DMS53 (cell line): ENCODE measurements at regions not wholly inside any gene's neighbourhood (a gene's known extent, or its start where the extent isn't known, plus 50 kb on each side); places are given as distances from the start of the nearest gene placed in this dataset.

ENCODE experiments used
- DNase-seq: peaks from one replicate; lab custom pipeline; 2025; lab: John Stamatoyannopoulos, UW

DNA sequence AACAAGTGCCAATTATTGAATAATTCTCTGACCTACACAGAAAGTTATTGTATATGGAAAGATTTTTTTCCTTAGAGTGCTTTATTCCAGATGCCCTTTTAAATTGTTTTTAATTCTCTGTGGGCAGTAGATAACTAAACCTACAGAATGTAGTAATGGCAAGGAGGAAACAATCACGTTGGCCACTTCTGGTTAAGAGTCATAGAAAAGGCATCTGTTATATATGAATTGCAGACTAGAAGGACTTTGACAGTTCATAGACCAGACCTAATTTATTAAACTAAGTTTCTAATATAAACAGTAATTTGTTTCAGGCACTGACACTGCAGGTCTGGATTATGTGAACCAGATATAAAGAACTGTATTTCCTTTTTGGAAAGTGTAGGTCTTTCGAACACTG is 607.5 kb downstream of the PLCL1 start:
- no peak for DNase-seq

- no peak for DNase-seq
Measured at GRCh38 chr2:198408171-198408570, 603.8 kb downstream of the PLCL1 start.

- no peak for DNase-seq
Measured at GRCh38 chr2:198405311-198405710, 600.9 kb downstream of the PLCL1 start.

DNA sequence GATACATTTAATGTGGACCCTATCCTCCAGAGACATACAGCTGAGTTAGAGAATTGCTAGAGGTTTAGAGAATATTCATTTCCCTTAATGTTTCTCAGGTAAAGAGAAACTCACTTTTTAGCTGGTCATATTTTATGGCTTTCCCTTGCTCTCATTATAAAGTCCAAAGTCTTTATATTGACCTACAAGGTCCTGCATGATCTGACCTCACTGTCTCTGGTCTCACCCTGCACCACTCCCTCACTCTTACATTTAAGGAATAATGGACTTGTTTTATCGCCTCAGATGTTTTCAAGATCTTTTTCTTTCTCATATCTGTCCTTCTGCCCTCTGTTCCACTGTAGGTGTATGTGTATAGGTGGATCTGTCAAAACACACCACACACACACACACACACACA is 597.3 kb downstream of the PLCL1 start:
- no peak for DNase-seq

DNA sequence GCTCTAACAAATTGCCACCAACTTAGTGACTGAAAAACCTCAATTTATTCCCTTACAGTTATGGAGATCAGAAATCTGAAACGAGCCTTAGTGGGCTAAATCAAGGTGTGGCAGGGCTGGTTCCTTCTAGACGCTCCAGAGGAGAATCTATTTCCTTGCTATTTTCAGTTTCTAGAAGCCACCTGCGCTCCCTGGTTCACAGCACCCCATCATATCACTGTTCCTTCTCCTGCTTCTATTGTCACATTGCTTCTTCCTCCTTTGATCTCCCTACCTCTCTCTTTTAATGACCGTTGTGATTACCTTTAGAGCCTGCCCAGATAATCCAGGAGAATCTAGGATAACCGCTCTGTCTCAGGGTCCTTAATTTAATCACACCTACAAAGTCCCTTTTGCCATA is 596.6 kb downstream of the PLCL1 start:
- DNase-seq = no peak

DNA sequence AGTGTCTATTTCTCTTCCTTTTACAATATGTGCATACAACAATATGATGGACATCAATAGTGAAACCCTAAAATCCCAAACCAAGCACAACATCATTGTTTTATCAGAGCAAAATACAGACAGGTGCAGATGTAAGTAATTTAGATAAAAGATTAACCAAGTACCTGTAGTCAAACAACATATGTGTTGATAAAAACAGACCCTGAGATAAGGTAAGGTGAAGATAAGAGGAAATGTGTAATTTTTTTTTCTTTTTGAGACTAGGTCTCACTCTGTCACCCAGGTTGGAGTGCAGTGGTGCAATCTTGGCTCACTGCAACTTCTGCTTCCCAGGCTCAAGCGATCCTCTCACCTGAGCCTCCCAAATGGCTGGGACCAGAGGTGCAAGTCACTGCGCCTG is 589.8 kb downstream of the PLCL1 start:
- no peak for DNase-seq

DNA sequence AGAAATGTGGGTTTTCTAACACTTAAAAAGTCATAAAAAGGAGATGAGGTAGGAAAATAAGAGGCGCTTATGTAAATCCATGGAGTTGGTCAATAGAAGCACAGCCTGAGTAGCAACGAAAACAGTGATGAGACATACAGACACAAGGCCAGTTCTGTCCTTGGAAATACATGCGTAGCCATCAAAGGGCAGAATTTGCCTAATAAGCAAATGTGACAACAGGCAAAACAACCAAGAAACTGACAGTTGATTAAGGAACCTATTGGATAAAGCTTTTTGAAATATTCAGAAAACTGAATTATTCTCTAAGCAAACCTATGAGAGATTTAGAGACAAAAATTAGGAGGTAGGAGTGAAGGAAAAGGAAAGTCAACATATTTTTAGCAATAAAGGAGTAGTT is 586.3 kb downstream of the PLCL1 start:
- no peak for DNase-seq

- no peak for DNase-seq
Measured at GRCh38 chr2:198387677-198388076, 583.3 kb downstream of the PLCL1 start.

GRCh38 chr2:198385856-198386255 is 581.5 kb downstream of the PLCL1 start:
- DNase-seq = no peak

DNA sequence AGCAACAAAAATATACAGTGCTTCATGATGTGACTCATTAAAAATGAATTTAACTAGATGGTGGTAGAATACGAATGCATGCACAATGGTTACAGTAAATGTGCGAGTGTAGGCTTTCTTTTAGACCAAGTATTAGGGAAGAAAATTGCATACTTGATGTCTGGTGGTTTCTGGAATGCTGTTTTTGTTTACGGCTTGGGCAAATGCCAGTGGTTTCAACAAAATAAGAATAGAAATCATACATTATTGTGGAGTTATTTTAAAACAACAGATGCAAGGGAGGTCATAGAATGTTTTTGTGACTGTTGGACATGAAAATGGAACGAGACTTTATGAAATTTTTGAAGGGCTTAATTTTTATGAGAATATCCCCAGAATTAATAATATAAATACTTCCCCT is 580.9 kb downstream of the PLCL1 start:
- no peak for DNase-seq

DNA sequence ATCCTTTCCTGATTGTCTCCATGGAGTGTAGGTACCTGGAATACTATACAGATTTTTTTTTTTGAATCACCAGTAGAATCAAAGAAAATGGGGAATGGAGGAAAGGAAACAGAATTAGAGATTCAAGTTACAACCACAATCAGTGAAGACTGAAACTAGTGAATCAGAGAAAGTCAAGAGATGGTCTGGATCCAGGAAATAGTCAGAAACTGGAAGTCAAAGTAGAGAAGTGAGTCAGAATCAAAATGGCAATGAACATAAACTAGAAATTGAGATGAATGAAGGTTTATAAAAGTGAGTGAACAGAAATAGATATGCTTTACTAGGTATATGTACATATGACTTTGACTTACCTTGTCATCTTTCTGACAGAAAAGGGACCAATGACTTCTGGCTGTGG is 579.0 kb downstream of the PLCL1 start:
- no peak for DNase-seq

- no peak for DNase-seq
Measured at GRCh38 chr2:198382811-198383210, 578.4 kb downstream of the PLCL1 start.

GRCh38 chr2:198376677-198377076 is 572.3 kb downstream of the PLCL1 start:
- no peak for DNase-seq

DNA sequence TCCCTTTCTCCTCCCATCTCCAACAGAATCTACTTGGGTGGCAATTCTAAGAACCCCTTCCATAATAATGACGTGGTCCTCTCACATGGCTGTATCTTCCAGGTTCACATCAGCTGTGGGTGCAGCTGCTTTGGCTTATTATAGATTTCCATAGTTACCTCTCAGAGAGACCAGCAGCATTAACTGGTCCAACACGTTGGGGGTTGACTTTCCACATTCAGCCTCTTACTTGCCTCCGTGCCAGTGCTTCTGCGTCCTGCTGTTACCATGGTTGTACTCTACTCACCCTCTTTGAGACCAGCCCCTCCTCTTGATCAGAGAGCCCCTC is 570.7 kb downstream of the PLCL1 start:
- peak; percentile 15 for DNase-seq

DNA sequence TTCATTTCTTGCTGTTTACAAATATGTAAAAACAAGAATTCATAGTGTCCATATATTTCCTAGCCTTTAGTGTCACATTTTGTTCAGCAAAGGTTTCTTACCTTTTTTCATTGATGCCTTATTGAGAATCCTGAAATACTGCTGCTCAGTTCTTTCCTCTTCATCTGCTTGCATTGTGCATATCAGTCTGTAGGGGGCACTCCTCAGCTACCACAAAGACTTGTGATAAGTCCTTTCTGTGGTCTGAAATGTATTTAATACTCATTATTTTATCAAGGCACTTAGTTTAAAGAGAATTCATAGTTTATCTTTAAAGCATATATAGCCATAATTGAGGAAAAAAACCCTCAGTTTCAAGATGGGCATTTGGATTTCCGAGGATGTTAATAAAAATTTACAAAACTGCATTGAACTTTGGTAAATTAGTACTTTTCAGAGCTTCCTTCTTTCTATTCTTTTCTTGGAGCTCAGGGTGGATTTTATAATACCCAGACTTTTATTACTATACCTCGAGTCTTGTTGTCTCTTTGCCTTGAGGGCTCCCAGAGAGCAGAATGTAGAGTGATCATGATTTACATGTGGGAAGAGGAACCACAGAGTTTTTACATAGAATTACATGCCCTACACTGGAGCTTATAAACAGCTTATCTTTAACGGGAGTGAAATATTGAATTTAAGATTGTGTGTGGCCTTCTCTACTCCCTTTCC is 570.1 kb downstream of the PLCL1 start:
- peak; percentile 88 for DNase-seq

- DNase-seq = peak; percentile 93
Measured at GRCh38 chr2:198371921-198372543, 567.6 kb downstream of the PLCL1 start.

- no peak for DNase-seq
Measured at GRCh38 chr2:198371329-198371728, 566.9 kb downstream of the PLCL1 start.

- DNase-seq = no peak
Measured at GRCh38 chr2:198368089-198368488, 563.7 kb downstream of the PLCL1 start.

GRCh38 chr2:198362740-198363139 is 558.3 kb downstream of the PLCL1 start:
- DNase-seq = no peak

DNA sequence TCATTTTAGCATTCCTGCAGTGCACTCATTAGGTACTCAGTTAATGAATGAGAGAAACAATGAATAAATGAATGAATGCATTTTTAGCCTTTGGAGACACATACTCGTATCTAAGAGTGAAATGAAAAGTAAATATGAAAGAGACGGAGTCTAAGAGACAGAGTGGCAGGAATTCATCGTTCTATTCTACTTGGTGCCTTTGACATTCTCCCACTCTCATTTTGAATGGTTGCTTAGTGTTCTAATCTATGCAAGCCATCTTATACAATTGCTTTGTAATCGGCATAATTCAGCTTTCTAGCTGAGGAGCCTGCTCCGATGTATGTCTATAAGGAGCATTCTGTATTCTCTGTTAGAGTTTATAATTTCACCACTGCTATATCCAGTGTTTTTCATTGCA is 554.9 kb downstream of the PLCL1 start:
- no peak for DNase-seq

- no peak for DNase-seq
Measured at GRCh38 chr2:198356157-198356556, 551.8 kb downstream of the PLCL1 start.

DNA sequence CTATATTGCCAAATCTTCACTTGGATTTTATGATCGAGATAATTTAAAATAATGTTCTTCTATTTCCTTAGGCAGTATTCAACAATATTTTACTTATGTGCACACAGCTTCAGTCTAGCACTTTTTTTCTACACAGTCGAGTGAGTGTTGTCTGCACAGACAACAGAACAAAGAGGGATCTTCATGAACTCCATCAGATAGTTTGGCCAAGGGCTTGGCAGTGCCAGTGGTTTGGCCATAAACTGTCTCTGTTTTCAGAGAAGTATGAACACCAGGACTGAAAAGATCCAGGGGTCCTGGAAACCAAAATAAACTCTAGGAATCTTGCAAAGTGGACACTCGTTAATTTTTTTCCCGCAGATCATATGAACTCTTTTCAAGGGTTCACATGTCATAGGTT is 547.3 kb downstream of the PLCL1 start:
- DNase-seq = no peak

DNA sequence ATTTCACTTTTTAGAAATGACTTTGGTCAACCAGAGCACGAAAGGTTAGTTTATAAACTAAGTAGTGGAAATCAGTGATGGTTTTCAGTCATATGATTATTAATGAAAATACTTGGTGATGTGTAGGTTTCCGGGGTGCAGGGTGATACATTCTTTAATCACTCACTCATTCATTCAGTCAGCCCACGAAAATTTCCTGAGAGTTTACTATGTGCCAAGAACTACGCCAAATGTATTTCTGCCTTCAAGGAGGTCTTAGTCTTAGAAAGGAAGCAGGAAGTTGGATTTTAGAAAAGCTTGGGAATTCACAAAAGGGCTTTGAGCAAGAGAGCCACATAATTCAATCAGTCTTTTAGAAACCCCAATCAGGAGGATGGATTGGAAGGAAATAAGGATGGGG is 543.6 kb downstream of the PLCL1 start:
- DNase-seq = no peak

DNA sequence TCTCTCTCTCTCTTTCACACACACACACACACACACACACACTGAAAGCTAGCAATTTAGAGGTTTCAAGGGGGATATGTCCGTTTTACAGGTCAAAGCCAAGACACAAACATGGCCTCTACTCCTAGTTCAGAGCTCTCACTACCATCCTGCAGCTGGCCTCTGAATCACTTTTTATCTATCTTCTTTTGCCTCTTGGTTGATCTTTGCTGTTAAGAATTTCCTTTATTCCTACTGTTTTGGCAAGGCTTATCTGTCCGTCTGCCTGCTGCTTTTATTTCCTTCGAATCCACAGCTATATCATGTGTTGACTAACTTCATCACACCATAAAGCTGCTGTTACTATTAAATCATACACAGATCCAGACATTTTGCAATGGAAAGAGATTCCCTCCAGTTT is 543.0 kb downstream of the PLCL1 start:
- no peak for DNase-seq
